Bone marrow (tissue), 2 donors: ENCODE measurements at regions not wholly inside any gene's neighbourhood (a gene's known extent, or its start where the extent isn't known, plus 50 kb on each side); places are given as distances from the start of the nearest gene placed in this dataset.
A peak's percentile ranks its signal among the peaks of the same experiment; 100 is the strongest.

Experiments
- DNase-seq, 2 donors: peaks; one replicate each; lab custom pipeline; 2025; lab: John Stamatoyannopoulos, UW

DNA sequence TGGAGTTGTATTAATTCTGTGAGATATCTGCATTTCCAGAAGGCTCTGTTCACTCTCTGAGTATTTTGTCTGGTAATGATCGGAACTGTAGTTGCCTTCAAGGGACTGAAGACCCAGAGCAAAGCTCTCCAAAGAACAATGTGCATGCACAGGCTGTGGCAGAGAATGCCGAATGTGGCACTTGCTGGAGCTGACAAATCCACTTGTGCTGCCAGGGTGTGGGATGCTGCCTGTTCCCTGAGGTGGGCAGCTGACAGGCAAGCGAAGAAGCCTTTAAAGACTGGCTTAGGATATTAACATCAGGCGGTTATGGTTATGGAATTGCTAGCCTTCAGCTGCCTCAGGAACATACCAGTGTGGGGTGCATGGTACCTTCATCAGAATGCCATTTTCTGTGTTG, 419.9 kb upstream of the ATP2B1 start:
- DNase-seq, result no peak

DNA sequence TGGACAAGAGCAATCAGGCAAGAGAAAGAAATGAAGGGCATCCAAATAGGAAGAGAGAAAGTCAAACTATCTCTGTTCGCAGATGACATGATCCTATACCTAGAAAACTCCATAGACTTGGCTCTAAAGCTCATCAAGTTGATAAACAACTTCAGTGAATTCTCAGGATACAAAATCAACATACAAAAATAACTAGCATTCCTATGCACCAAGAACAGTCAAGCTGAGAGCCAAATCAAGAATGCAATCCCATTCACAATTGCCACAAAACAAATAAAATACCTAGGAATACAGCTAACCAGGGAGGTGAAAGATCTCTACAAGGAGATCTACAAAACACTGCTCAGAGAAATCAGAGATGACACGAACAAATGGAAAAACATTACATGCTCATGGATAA, 417.5 kb upstream of the ATP2B1 start:
- DNase-seq, result no peak

DNA sequence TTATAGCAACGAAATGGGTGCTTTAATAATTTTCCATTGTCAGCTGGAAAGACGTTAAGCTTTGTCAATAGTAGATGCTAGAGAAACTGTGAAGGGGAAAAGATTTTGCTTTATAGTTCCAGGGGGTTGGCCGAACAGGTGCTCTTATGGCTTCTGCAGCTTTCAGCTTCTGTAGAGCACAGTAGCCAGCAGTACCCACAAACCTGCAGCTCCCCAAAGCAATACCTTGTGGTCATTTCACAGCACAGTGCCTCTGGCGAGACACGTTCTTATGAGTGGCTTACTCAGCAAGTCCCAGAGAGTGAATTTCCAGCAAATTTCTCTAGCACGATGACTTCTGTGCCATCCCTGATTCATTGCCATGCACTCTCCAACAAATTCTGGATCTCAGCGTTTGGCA, 416.3 kb upstream of the ATP2B1 start:
- DNase-seq, result no peak

DNA sequence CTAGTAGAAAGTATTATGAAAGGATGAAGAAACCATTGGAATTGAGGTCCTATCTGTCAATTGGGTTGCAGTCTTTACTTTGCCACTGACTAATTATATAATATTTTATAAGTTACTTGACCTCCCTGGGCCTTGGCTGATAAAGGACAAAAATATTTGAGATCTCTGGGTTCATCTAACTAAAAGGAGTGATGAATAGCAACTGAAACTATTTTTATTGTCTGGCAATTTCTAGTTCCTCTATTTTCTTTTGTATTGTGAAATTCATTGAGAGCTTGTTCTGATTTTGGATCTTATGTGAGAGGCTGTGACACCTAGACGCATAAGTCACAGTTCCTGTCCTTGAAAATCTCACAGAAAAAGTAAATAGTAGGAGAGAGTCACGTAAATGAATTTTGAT, 415.7 kb upstream of the ATP2B1 start:
- peak in 1 of 2 donors; percentile 16 for DNase-seq

DNA sequence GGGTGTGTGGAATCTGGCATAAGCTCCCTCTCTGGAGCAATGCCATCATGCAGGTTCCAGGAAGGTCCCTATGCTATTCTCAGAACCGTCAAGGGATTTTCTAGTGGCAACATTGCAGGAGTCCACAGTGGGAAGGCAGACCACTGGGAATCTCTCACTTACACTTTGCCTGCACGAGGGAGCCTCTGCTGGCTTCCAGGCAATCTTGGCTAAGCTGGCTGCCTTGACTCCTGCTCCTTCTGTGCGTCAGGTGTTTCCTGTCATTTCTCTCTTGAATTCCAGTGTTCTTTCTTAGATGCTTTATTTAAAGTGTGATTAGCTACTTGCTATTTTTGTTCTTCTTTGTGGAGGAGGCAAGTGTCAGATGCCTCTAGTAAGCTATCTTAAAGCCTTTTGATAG, 414.0 kb upstream of the ATP2B1 start:
- DNase-seq, result no peak

DNA sequence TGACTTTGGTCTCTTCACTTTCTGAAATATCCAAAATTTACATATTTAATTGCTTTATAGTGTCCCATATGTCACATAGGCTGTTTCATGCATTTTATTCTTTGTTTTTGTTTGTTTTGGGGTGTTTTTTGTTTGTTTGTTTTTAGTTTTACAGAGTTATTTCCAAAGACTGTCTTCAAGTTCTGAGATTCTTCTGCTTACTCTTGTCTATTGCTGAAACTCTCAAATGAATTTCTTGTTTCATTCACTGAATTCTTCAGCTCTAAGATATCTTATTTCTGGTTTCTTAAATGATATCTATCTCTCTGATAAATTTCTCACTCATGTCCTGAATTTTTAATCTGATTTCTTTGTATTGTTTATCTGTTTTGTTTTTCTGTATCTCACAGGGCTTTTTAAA, 412.0 kb upstream of the ATP2B1 start:
- no peak for DNase-seq

DNA sequence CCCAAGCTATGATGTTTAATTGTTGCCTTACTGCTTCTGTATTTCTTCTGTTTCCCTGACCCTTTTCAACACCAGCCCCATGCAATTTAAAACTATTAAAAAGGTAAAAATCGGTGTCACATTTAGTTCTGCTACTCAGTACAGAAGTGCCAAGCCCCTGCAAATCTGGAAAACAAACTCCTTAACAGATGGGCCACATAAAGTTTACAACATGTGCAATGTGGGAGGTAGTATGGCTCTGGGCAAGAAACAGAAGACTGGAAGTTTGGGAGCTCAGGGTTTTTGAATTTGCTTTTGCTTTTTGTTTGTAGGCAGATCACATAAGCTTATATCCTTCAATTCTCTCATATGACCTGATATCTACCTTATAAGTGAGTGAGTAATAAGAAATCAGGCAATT, 404.0 kb upstream of the ATP2B1 start:
- DNase-seq, result no peak

DNA sequence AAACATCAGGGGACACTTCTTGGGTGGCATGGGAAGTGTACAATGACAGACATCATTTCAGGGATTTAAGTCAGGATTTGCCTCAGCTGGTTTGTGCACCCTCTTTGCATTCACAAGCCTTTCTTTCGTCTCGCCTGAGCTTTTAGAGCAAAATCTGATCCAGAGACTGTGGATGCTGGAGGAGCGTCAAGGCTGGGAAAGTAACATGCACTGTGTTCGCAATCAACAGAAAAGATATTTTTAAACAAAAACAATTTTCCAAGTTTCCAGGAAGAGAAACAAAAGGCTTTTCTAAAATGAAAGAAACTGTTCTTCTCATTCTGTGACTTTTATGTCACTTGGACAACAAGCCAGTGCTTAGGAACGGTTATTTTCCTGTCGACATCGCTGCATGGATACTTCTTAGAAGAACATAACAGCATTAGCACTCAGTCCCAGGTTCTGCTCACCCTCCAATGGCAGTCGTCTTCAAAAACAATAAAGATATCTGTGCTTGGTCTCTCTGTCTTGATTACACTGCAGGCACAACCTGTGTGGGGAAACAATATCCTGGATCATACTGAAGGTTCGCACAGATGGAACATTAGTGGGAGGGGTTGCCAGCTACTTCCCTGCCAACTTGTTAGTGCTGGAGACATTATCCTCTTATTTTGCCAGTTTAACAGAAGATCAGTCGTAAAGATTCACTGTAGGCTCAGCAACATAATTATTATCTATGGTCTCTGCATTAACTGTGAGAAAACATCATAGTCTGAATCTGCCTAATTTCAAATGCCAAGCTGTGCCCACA, 403.3 kb upstream of the ATP2B1 start:
- DNase-seq, result no peak

DNA sequence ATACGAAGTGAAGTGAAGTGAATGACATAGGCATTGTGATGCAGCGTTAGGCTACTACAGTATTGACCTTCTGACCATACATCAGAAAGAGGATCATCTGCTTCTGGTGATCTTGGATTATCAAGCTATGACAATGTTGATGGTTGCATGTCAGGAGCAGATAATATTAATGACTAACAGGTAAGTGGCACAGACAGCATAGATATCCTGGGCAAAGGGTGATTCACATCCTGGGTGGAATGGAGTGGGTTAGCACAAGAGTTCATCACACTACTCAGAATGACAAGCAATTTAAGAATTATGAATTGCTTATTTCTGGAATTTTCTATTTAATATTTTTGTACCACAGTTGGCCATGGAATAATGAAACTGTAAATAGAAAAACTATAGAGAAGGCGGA, 397.9 kb upstream of the ATP2B1 start:
- no peak for DNase-seq

DNA sequence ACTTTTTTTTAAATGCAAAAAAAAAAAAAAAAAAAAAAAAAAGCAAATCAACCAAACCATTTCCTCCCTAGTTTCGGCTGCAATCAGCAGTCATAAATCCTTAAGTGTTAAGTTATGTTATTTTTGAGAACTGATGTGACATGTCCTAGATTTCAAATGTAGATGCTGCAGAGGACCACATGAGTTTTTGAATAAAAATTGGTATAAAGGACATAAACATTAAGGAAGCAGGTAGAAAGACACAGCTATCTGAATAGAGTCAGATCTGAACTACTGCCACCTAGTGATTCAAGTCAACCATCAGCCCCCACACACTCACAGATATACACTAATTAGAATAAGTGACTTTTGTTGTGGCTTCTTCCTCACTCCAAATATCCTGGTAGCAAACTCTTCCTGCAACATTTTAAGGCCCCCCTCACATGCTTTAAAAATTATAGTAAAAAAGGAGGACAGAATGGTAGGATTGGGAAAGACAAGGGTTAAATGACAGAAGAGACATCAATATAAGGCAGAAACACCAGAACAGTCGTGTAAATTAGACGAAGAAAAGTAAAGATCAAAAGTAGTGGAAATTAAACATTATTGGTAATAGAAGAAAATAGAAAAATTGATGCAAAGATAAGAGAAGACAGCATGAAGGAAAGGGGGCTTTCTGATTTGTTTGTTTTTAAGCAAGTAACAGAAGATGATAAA, 394.5 kb upstream of the ATP2B1 start:
- DNase-seq, result peak in 1 of 2 donors; percentile 61

DNA sequence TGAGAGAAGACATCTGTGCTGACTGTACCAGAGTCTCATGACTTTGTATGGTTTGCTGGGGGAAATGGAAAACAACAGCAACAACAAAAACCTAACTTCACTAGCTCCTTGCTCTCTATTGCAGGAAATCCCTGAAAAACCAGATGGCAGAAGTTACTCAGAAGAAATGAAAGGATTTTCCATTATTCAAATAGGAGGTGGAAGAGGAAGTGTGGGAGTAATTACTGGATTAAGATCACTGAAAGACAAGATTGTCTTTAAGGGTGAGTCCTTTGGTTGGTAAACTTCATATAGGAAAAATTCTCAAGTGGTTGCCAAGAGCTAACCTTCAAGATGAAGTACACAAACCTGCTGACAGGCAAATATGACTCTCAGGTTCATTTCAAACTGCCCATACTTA, 391.9 kb upstream of the ATP2B1 start:
- no peak for DNase-seq

DNA sequence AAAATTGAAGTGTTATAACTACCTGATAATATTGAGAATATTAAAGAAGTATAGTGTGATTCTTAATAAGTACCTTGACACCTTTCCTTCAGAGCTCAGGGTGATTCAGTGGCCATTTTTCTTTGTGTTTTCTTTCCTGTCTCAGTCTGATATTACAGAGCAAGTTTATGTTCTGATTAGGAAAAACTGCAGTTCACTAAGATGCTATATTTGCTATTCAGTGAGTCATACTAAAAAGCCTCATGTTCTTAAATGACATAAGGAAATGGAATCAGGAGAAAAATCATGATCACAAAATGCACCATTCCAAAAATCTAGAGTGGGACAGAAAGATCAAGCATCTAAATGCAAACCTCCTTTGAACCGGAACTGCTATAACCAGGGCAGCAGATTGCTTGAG, 390.6 kb upstream of the ATP2B1 start:
- DNase-seq, result no peak

DNA sequence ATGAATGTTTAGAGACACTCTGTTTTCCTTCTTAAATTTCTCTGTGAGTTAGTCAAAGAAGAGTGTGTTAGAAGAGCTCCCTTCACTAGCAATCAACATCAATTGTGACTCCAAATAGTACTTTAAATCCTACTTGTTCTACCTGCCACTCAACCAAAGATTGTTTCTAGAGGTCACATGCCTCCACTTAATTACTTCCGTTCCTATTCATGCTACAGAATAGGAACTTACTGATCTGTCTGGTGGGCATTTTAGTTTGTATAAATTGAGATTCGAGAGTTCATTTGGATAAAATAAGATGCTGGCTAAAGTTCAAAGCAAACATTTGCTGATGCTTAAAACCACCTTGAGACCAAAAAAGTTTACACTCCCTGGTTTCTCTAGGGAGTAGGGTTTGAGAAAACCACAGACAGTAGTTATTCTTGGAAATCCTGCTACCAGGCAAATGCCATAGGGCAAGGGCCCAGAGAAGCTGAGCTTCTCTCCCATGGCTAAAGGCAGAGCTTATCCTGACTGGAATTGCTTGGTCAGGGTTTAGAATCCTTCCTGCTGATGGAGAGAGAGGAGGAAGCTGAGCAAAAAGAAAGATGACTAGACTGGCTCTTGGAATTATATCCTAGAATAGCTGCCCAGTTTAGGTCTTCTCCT, 389.6 kb upstream of the ATP2B1 start:
- DNase-seq, result no peak

DNA sequence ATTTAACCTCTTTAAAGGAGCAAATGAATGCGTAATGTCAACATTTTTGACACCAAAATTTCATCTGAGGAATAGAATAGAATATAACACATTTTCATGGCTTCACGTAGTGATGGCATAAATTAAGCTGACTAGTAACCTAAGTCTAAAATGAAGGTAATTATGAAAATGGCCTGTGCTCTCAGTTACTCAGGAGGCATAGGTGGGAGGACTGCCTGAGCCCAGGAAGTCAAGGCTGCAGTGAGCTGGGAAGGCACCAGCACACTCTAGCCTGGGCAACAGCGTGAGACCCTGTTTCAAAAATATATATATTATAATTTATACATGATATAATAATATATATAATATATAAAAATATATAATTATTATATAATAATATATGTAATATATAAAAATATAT, 383.2 kb upstream of the ATP2B1 start:
- DNase-seq, result no peak

DNA sequence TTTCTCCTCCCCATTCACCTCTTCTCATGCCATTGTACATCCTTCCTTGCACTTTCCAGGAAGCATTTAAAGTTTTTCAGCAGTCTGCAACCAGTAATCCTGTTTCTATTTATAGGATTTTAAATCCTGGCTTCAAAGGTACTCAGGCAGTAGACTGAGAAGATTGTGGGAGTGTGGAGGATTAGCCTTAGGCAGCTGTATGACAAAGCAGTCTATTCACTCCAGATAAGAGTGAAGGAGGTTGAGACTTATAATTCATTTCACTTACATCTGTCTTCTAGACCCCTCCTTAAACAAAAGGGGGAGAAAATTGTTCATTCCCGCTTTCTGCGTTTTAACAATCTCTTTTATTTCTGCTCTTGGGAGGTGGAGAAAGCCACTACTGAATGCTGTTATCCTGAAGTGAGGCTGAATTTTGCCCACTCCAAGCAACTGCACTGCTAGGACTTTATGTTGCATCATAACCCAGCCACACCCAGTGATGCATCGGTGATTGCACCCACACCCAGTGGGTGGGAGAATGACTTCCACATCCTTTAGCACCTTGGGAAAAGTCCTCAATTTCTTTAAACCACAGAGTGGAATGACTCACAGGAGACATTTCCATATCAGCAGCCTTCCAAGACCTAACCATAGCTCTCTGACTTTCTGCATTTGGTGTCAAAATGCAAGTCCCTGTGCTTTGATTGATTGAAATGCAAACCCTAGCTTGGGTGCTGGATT, 382.5 kb upstream of the ATP2B1 start:
- DNase-seq, result peak in 1 of 2 donors; percentile 24

DNA sequence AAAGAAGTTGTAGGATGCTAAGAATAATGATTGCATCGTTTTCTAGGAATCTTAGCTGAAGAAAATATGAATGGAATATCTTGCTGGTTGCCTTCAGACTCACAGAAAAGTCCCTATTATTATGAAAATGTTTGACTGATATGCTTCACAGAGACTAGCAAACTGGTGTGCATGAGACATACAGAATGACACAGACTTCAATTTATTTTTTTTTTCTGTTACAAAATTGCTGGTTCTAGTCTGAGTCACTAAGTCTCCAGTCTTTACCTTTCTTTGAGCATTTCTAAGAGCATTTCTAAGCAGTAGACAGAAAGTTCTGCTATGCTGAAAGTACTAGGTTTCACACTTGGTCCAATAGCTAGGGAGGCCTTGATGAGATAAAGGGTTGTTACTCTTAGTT, 377.6 kb upstream of the ATP2B1 start:
- no peak for DNase-seq

DNA sequence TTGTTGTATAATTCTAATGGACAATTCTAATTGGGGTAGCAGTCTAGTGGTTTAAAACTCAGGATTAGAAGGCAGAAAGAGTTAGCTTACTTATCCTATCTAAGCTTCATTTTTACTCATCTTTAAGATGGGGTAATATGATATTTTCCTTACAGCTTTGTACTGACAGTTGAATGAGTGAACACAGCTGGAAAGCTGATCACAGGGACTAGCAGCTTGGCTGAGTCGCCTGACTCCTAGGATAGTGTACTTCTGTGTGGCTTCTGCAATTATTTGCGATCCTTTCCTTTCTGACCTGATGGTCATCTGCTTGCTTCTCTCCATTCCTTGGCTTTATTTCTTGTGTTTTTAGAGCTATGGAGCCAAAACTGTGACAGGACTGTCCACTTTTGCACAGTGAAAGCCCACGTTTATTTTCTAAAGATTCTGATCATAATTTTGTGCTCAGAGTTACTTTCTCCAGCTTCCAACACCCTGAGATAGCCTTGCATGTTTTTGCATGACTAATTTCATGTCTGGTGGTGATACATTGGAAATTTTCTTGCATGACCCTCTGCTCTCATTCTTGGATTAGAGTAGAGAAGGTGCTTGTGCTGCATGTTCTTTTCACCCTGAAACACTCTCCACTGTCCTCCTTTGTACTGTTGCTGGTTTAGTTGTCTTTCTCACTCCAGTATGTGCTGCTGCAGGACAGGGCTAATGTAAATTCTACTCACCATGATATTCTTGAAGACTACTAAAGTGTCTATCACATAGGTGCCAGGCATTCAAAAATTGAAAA, 377.0 kb upstream of the ATP2B1 start:
- no peak for DNase-seq

DNA sequence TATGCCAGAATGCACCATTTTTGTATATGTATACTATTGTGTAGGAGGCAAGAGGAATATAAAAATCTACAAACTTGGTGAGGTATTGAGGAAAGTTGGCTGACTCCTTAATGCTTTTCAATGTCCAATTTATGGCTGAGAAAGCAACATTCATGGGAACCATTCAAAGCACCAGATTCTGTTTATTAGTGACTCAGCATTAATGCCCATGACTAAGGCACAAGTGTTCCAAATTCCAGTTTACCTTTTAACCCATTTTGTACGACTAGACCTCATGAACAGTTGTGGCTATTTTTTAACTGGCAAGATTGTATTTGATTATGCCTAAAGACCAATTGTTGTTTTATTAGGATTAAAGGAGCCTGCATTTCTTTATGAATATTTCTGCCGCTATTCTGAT, 375.4 kb upstream of the ATP2B1 start:
- DNase-seq, result no peak

DNA sequence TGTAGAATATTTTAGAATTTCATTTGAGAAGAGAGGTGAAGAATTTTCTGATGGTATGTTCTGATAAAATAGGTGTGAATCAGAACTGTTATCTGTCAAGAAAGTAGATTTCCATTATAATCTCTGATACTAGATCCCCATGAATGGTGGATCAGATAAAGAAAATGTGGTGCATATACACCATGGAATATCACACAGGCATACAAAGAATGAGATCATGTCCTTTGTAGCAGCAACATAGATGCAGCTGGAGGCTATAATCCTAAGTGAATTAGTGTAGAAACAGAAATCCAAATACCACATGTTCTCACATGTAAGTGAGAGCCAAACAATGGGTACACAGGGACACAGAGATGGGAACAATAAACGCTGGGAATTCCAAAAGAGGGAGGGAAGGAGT, 372.0 kb upstream of the ATP2B1 start:
- no peak for DNase-seq

DNA sequence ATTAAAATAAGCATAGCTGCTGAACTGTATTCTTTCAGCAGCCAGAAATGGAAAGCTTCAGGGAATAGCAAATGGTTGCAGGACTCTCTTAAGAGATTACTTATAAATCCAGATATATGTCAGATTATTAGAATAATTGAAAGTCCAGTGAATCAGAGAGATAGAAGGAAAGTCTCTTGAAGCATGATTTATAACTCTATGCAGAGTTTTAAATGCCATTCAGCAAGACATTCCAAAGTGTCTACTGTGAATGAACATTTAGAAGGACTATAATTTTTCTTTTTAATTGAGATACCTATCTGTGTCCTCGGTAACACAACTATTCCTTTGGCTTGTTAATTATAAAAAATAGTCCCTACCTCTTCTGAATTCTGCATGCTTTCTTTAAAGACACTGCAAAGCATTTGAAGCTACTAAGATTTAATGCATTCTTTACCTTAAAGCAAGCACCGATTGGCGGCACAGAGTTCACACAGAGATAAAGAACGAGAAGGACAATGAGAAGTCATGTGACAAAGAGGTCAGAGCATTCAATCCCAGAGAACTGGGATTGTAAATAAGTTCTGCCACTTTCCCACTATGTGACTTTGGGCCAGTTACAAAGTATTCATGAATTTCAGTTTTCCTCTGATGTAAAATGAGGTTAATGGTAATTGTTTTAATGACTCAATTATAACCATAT, 371.0 kb upstream of the ATP2B1 start:
- no peak for DNase-seq

DNA sequence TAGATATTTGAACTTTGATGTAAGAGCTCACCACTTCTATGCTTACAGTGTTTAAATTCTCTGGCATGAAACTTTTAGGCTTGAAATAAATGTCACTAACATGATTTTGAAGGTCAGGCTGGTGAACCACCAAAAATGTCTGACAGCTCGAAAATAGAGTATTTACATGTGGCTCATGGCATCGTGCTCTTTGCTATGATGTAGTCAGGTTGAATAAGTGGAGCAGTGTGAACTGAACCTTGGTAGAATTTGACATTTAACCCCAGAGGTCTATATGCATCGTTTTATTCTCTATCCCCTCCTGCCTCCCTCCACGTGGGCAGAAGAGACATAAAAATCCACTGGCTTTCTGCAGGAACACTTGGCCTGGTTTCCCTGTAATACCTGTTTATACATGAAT, 369.7 kb upstream of the ATP2B1 start:
- DNase-seq, result no peak
